Mammary epithelial cell (primary cell): ENCODE measurements at regions not wholly inside any gene's neighbourhood (a gene's known extent, or its start where the extent isn't known, plus 50 kb on each side); places are given as distances from the start of the nearest gene placed in this dataset.

Source experiments
- CTCF ChIP-seq, 2 donors: IDR thresholded peaks in 1 of 2; conservative IDR thresholded peaks in 1 of 2; 2 replicates each; pipeline ENCODE4 v1.5.1; 2011 to 2012; ENCODE audit warnings: inconsistent platforms in 2 of 2, low read length in 2 of 2, mild to moderate bottlenecking in 2 of 2, control low read depth in 1 of 2, low read depth in 1 of 2; ENCODE audit not compliant: insufficient read depth in 1 of 2; ENCODE audit errors: extremely low read depth in 1 of 2
- EZH2 ChIP-seq: IDR thresholded peaks from 2 replicates; pipeline ENCODE4 v1.6.1; 2012; ENCODE audit warnings: low read length, inconsistent platforms, borderline replicate concordance

DNA sequence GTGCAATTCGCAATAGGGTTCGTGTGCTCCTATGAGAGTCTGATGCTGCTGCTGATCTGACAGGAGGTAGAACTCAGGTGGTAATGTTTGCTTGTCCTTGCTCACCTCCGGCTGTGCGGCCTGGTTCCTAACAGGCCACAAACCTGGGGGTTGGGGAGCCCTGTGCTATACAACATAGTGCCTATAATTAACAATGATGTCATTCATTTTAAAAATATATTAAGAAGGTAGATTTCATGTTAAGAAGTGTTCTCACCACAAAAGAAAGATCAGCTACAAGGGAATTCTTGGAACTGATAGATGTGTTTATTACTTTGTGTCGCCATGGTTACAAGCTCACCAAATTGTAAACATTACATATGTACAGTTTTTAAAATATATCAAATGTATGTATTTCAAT lies 200.5 kb downstream of the GRB14 start:
- TF ChIP-seq EZH2, result no peak
- TF ChIP-seq CTCF (conservative IDR thresholded peaks at IDR 0.05 in 1 of 2, IDR thresholded peaks at IDR 0.05 in 1 of 2; ENCODE audit: extremely low read depth in 1 of 2, insufficient read depth in 1 of 2, low read depth in 1 of 2, low read length in 2 of 2), result no peak
